GM21528 (cell line): ENCODE measurements at regions not wholly inside any gene's neighbourhood (a gene's known extent, or its start where the extent isn't known, plus 50 kb on each side); places are given as distances from the start of the nearest gene placed in this dataset.
"Not testable (repeated sequence)": the region's sequence is repeated elsewhere in the genome, so short reads cannot be mapped to it uniquely, and the experiment has no call there.

Experiments used
- ATAC-seq: cut with Tn5 transposase; IDR thresholded peaks from one replicate; pipeline ENCODE4 v1.9.1; 2021; ENCODE audit warnings: mild to moderate bottlenecking, moderate library complexity; ENCODE audit not compliant: unreplicated experiment, low FRiP score

DNA sequence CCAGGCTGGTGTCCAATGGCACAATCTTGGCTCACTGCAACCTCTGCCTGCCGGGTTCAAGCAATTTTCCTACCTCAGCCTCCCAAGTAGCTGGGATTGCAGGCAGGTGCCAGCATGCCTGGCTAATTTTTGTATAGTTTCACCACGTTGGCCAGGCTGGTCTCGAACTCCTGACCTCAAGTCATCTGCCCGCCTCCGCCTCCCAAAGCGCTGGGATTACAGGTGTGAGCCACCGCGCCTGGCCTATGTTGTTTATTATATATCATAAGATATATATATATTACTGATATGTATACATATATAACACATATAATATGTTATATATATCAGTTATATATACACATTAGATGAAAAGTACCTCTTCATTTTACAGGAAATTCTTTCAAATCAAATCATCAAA is 914.7 kb downstream of the FOXD4L5 start:
- ATAC-seq: not testable (repeated sequence)

DNA sequence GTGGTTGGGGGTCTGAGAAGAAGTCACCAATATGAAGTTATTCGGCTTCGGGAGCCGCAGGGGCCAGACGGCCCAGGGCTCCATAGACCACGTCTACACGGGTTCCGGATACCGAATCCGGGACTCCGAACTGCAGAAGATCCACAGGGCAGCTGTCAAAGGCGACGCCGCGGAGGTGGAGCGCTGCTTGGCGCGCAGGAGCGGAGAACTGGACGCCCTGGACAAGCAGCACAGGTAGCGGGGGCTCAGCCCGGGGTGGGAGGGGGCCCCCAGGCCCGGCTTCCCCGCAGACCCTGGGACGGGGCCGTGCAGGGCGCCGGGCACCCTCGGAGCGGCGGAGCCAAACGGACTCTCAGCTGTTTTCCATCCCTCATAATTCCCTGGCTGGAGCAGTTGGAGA is 915.4 kb downstream of the FOXD4L5 start:
- not testable (repeated sequence) for ATAC-seq

DNA sequence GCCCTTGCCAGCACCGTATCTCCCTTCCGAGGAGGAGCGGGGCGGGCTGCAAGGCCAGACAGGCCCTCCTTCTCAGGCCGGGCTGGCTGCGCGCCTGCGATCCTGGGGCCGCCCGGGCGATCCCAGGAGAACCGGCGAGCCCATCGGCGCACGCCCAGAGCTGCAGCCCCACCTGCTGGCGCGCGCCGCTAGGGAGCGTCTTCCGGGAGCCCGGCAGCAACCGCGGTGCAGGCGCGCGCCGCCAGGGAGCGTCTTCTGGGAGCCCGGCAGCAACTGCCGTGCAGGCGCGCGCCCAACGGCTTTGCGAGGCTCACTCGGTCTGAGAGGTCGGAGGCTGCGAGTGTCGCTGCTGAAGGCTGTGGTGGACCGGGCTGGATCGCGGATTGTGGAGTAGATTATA is 915.9 kb downstream of the FOXD4L5 start:
- ATAC-seq: peak; percentile 100

- ATAC-seq: not testable (repeated sequence)
These were observed 916.4 kb downstream of the FOXD4L5 start for GRCh38 chr9:64368644-64368942.

DNA sequence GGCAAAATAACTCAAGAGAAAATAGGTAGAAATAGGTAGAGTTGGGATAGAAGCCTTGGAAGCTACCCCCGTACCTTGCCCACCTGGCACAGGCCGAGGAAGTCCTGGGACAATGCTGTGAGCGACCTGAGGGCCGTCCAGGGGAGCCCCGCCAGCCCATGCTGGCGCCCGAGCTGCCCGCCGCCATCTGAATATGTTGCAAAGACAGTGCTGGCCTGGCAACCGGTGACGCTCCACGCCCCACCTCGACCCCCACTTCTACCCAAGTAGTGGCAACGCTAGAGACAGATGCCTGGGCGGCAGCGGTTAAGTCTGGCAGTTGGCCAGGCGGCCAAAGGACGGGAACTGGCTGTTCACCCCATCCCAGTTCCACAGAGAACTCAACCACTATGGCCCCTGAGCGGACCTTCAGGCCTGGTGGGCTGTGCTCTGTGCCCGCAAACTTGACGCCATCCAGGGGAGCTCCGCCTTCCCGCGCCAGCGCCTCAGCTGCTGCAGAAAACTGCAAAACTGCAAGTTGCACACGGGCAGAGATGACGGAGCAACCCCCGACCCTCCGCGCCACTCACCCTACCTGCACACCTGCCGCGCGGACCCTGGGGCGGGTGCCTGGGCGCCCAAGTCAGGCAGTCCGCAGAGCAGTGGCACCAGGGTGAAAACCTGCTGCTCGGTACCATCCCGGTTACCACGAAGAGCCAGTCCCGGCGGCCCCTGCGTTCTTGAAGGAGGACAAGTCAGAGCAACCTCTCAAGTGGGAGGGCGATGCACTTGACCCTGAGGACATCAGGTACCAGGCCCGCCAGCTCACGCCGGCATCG is 917.0 kb downstream of the FOXD4L5 start:
- ATAC-seq: not testable (repeated sequence)
